B cell (primary cell): ENCODE measurements at regions not wholly inside any gene's neighbourhood (a gene's known extent, or its start where the extent isn't known, plus 50 kb on each side); places are given as distances from the start of the nearest gene placed in this dataset.

Experiments used
- ATAC-seq: fragments of 200-7000 bp; cut with Tn5 transposase; one replicate; pipeline ENCODE4 v1.10.0; 2021; ENCODE audit warnings: low read depth, mild to moderate bottlenecking, moderate number of reproducible peaks, moderate library complexity
- CTCF ChIA-PET: fragments of 350-600 bp; sonication (Branson Sonifier 250); formaldehyde crosslinking; loops from one replicate; lab custom pipeline; 2021; ENCODE audit warnings: antibody characterized with exemption, inconsistent platforms; lab: Charles Lee
- POLR2A ChIA-PET: fragments of 350-600 bp; sonication (Branson Sonifier 250); formaldehyde crosslinking; loops from one replicate; lab custom pipeline; 2021; ENCODE audit warnings: antibody characterized with exemption; lab: Charles Lee
- DNase-seq: peaks from one replicate; pipeline ENCODE4 v3.0.0; 2013
- H2AFZ ChIP-seq: 2 replicates; pipeline ENCODE4 v1.6.1; 2012; ENCODE audit warnings: mild to moderate bottlenecking, low read depth, low read length; ENCODE audit not compliant: insufficient read depth, poor library complexity, severe bottlenecking
- H3K27ac ChIP-seq, 2 donors: 1 replicate in 1 of 2; 2 replicates in 1 of 2; pipeline ENCODE4 v1.5.1; 2012 to 2013; ENCODE audit warnings: low read length in 2 of 2, mild to moderate bottlenecking in 2 of 2, moderate library complexity in 1 of 2
- H3K27me3 ChIP-seq, 4 experiments: fragments of 200-600 bp in 1 of 4; sonication (generic) in 1 of 4; replicated peaks in 1 of 4; 1 replicate in 2 of 4; 2 replicates in 2 of 4; pipeline versions ENCODE4 v1.6.1 to v1.7.0; 2013 to 2016; ENCODE audit warnings: low read length in 3 of 4, mild to moderate bottlenecking in 2 of 4, mixed read lengths in 1 of 4, moderate library complexity in 1 of 4; ENCODE audit not compliant: insufficient read depth in 4 of 4, control insufficient read depth in 3 of 4; ENCODE audit errors: control extremely low read depth in 1 of 4
- H3K36me3 ChIP-seq, 2 experiments: replicated peaks in 1 of 2; 1 replicate in 1 of 2; 2 replicates in 1 of 2; pipeline versions ENCODE4 v1.6.1 to v1.7.1; 2013; ENCODE audit warnings: low read length in 1 of 2; ENCODE audit not compliant: insufficient read depth in 2 of 2, control insufficient read depth in 1 of 2; ENCODE audit errors: control extremely low read depth in 1 of 2, extremely low read depth in 1 of 2
- H3K4me1 ChIP-seq, 2 donors: fragments of 200-600 bp in 1 of 2; sonication (generic) in 1 of 2; 1 replicate in 1 of 2; 2 replicates in 1 of 2; pipeline versions ENCODE4 v1.5.1 to v1.6.1; 2013 to 2017; ENCODE audit warnings: low read length in 2 of 2; ENCODE audit not compliant: control insufficient read depth in 2 of 2, insufficient read depth in 2 of 2
- H3K4me2 ChIP-seq: replicated peaks from 2 replicates; pipeline ENCODE3; 2012; ENCODE audit warnings: mild to moderate bottlenecking, low read depth, low read length; ENCODE audit not compliant: poor library complexity, severe bottlenecking
- H3K4me3 ChIP-seq, 5 experiments: fragments of 200-600 bp in 1 of 5; sonication (generic) in 1 of 5; 1 replicate in 3 of 5; 2 replicates in 2 of 5; pipeline versions ENCODE4 v1.5.1 to v1.7.0; 2011 to 2016; ENCODE audit warnings: low read length in 4 of 5, mild to moderate bottlenecking in 4 of 5, low read depth in 2 of 5, control low read depth in 1 of 5, moderate library complexity in 1 of 5; ENCODE audit not compliant: insufficient read depth in 1 of 5; ENCODE audit errors: control extremely low read depth in 1 of 5, extremely low read depth in 1 of 5
- H3K79me2 ChIP-seq: fragments of 200-600 bp; sonication (generic); one replicate; pipeline ENCODE4 v1.6.0; 2016; ENCODE audit warnings: low read length; ENCODE audit not compliant: control insufficient read depth, insufficient read depth
- H3K9ac ChIP-seq: fragments of 200-600 bp; sonication (generic); 2 replicates; pipeline ENCODE4 v1.6.1; 2017; ENCODE audit warnings: mild to moderate bottlenecking, low read length, moderate library complexity
- H3K9me3 ChIP-seq, 3 donors: one replicate each; pipeline versions ENCODE4 v1.6.1 to v1.7.1; 2013; ENCODE audit warnings: low read length in 2 of 3; ENCODE audit not compliant: control insufficient read depth in 2 of 3, insufficient read depth in 1 of 3; ENCODE audit errors: control extremely low read depth in 1 of 3
- H4K20me1 ChIP-seq: 2 replicates; pipeline ENCODE4 v1.6.0; 2012; ENCODE audit warnings: mild to moderate bottlenecking, low read length; ENCODE audit not compliant: insufficient read depth, control insufficient read depth, poor library complexity, severe bottlenecking
- H3K27ac Mint-ChIP-seq: one replicate; pipeline ENCODE4 v1.8.0; 2021; ENCODE audit warnings: mixed read lengths
- H3K27me3 Mint-ChIP-seq: one replicate; pipeline ENCODE4 v1.8.0; 2021; ENCODE audit warnings: mixed read lengths
- H3K4me1 Mint-ChIP-seq: one replicate; pipeline ENCODE4 v1.8.0; 2021; ENCODE audit warnings: mixed read lengths
- H3K4me3 Mint-ChIP-seq: one replicate; pipeline ENCODE4 v1.8.0; 2021; ENCODE audit warnings: mixed read lengths
- H3K9me3 Mint-ChIP-seq: one replicate; pipeline ENCODE4 v1.8.0; 2022; ENCODE audit warnings: mixed read lengths; ENCODE audit not compliant: insufficient read depth
- CTCF ChIP-seq: fragments of 200-600 bp; IDR thresholded peaks from one replicate; pipeline ENCODE4 v1.8.0; 2022; ENCODE audit warnings: antibody characterized with exemption, mild to moderate bottlenecking
- EZH2 ChIP-seq: IDR thresholded peaks from 2 replicates; pipeline ENCODE4 v1.6.1; 2012; ENCODE audit warnings: borderline replicate concordance, low read depth, mild to moderate bottlenecking, moderate library complexity, low read length; ENCODE audit not compliant: insufficient read depth, poor library complexity, severe bottlenecking
- WGBS: methylation state at CpG from one replicate; pipeline ENCODE4 v1.1.5; 2013; ENCODE audit warnings: missing lambda C conversion rate; ENCODE audit not compliant: insufficient coverage; 5-methylcytosine and 5-hydroxymethylcytosine counted together
- intact Hi-C: fragments of 100-400 bp; cut with micrococcal nuclease; formaldehyde crosslinking; loops from one replicate; pipeline ENCODE4 v1.10.0; 2022

- no peak overlapping the region for H3K4me3 ChIP-seq
- H3K4me1 Mint-ChIP-seq: no peaks in the 10 kb centered on the region
- H3K9ac ChIP-seq: no peak overlapping the region
- no peaks in the 10 kb centered on the region for H3K79me2 ChIP-seq
- intact Hi-C loops: no loop called here
- ATAC-seq (no peak), DNase-seq (no peak)
- no peaks in the 10 kb centered on the region for H3K27me3 ChIP-seq
- no peak overlapping the region for H3K4me2 ChIP-seq
- H3K9me3 ChIP-seq: no peaks in the 10 kb centered on the region
- ChIA-PET CTCF (no interaction called here), POLR2A (no interaction called here)
- H3K4me1 ChIP-seq: no peaks in the 10 kb centered on the region
- H2AFZ ChIP-seq: no peak overlapping the region
- H3K36me3 ChIP-seq: no peaks in the 10 kb centered on the region
- no peaks in the 10 kb centered on the region for H4K20me1 ChIP-seq
- WGBS: 89% methylated on average over 1 of the region's 1 CpG
- H3K27ac Mint-ChIP-seq: no peak overlapping the region
- no peak for TF ChIP-seq CTCF
- TF ChIP-seq EZH2: no peak
- peaks cover 12% of the 10 kb centered on the region for H3K27me3 Mint-ChIP-seq
- H3K9me3 Mint-ChIP-seq: no peaks in the 10 kb centered on the region
- no peak overlapping the region for H3K4me3 Mint-ChIP-seq
- no peak overlapping the region for H3K27ac ChIP-seq
These were observed 74.2 kb upstream of the CPEB2 start for GRCh38 chr4:14928035-14928434.

- DNase-seq (no peak), ATAC-seq (no peak)
- no peaks in the 10 kb centered on the region for H3K9me3 ChIP-seq
- intact Hi-C loops: no loop called here
- no peak overlapping the region for H3K9ac ChIP-seq
- H3K4me3 ChIP-seq: no peak overlapping the region
- H3K27ac Mint-ChIP-seq: no peak overlapping the region
- H3K4me2 ChIP-seq: no peak overlapping the region
- no peaks in the 10 kb centered on the region for H3K9me3 Mint-ChIP-seq
- no peaks in the 10 kb centered on the region for H3K36me3 ChIP-seq
- peaks cover 13% of the 10 kb centered on the region for H3K27me3 Mint-ChIP-seq
- H4K20me1 ChIP-seq: no peaks in the 10 kb centered on the region
- H3K4me1 ChIP-seq: no peaks in the 10 kb centered on the region
- no peak overlapping the region for H2AFZ ChIP-seq
- TF ChIP-seq CTCF: no peak
- TF ChIP-seq EZH2: no peak
- ChIA-PET CTCF (no interaction called here), POLR2A (no interaction called here)
- no peak overlapping the region for H3K27ac ChIP-seq
- WGBS: no CpG with 5 or more reads among the region's 1 CpG
- no peaks in the 10 kb centered on the region for H3K79me2 ChIP-seq
- H3K27me3 ChIP-seq: no peaks in the 10 kb centered on the region
- H3K4me1 Mint-ChIP-seq: no peaks in the 10 kb centered on the region
- no peak overlapping the region for H3K4me3 Mint-ChIP-seq
These were observed 72.6 kb upstream of the CPEB2 start for GRCh38 chr4:14929669-14930068.
